ENCODE measurements at regions not wholly inside any gene's neighbourhood (a gene's known extent, or its start where the extent isn't known, plus 50 kb on each side); places are given as distances from the start of the nearest gene placed in this dataset.
"Not testable (repeated sequence)": the region's sequence is repeated elsewhere in the genome, so short reads cannot be mapped to it uniquely, and the experiment has no call there.

GRCh38 chr20:1818895-1819294 lies 76.3 kb upstream of the SIRPA start:
- no peak for DNase-seq (ENCODE audit: low read depth, low spot score)
- no peak overlapping the region for H3K4me3 Mint-ChIP-seq
- H3K27ac Mint-ChIP-seq (ENCODE audit: unreplicated experiment), result no peak overlapping the region
- peaks cover 41% of the 10 kb centered on the region for H3K4me1 Mint-ChIP-seq
- no peak for TF ChIP-seq CTCF (conservative IDR thresholded peaks at IDR 0.05)
- peaks cover 11% of the 10 kb centered on the region for H3K36me3 Mint-ChIP-seq (ENCODE audit: low read depth)
- H3K27me3 Mint-ChIP-seq (ENCODE audit: low read depth), result peaks cover 41% of the 10 kb centered on the region
- H3K9me3 Mint-ChIP-seq, result peaks cover 14% of the 10 kb centered on the region

- peaks cover 41% of the 10 kb centered on the region for H3K27me3 Mint-ChIP-seq (ENCODE audit: low read depth)
- H3K4me1 Mint-ChIP-seq, result peaks cover 45% of the 10 kb centered on the region
- H3K9me3 Mint-ChIP-seq, result peaks cover 11% of the 10 kb centered on the region
- H3K4me3 Mint-ChIP-seq, result no peak overlapping the region
- H3K27ac Mint-ChIP-seq (ENCODE audit: unreplicated experiment), result peak overlapping the region; percentile 10
- H3K36me3 Mint-ChIP-seq (ENCODE audit: low read depth), result peaks cover 8% of the 10 kb centered on the region
- no peak for DNase-seq (ENCODE audit: low read depth, low spot score)
- TF ChIP-seq CTCF (conservative IDR thresholded peaks at IDR 0.05), result no peak
These were observed 76.9 kb upstream of the SIRPA start for GRCh38 chr20:1818247-1818840.

GRCh38 chr20:1817577-1818211 lies 77.5 kb upstream of the SIRPA start:
- H3K27me3 Mint-ChIP-seq (ENCODE audit: low read depth), result peaks cover 41% of the 10 kb centered on the region
- no peak for TF ChIP-seq CTCF (conservative IDR thresholded peaks at IDR 0.05)
- DNase-seq (ENCODE audit: low read depth, low spot score), result no peak
- H3K36me3 Mint-ChIP-seq (ENCODE audit: low read depth), result peaks cover 6% of the 10 kb centered on the region
- H3K9me3 Mint-ChIP-seq, result peaks cover 6% of the 10 kb centered on the region
- H3K4me1 Mint-ChIP-seq, result peaks cover 49% of the 10 kb centered on the region
- no peak overlapping the region for H3K4me3 Mint-ChIP-seq
- peak overlapping the region; percentile 10 for H3K27ac Mint-ChIP-seq (ENCODE audit: unreplicated experiment)

- H3K27ac Mint-ChIP-seq (ENCODE audit: unreplicated experiment), result no peak overlapping the region
- H3K4me1 Mint-ChIP-seq, result peaks cover 57% of the 10 kb centered on the region
- no peaks in the 10 kb centered on the region for H3K36me3 Mint-ChIP-seq (ENCODE audit: low read depth)
- no peak for TF ChIP-seq CTCF (conservative IDR thresholded peaks at IDR 0.05)
- H3K9me3 Mint-ChIP-seq, result peaks cover 3% of the 10 kb centered on the region
- DNase-seq (ENCODE audit: low read depth, low spot score), result no peak
- H3K4me3 Mint-ChIP-seq, result no peak overlapping the region
- H3K27me3 Mint-ChIP-seq (ENCODE audit: low read depth), result peaks cover 39% of the 10 kb centered on the region
These were observed 78.5 kb upstream of the SIRPA start for GRCh38 chr20:1816384-1817381.

GRCh38 chr20:1815502-1816085 lies 79.6 kb upstream of the SIRPA start:
- TF ChIP-seq CTCF (conservative IDR thresholded peaks at IDR 0.05), result no peak
- Mint-ChIP-seq H3K36me3 (ENCODE audit: low read depth) (no peaks in the 10 kb centered on the region), H3K4me1 (peaks cover 68% of the 10 kb centered on the region), H3K9me3 (no peaks in the 10 kb centered on the region), H3K27me3 (ENCODE audit: low read depth) (peaks cover 32% of the 10 kb centered on the region), H3K27ac (ENCODE audit: unreplicated experiment) (no peak overlapping the region), H3K4me3 (no peak overlapping the region)
- no peak for DNase-seq (ENCODE audit: low read depth, low spot score)

GRCh38 chr20:1814861-1815260 lies 80.3 kb upstream of the SIRPA start:
- H3K36me3 Mint-ChIP-seq (ENCODE audit: low read depth); H3K9me3 Mint-ChIP-seq; H3K27ac Mint-ChIP-seq (ENCODE audit: unreplicated experiment); H3K4me3 Mint-ChIP-seq; DNase-seq (ENCODE audit: low read depth, low spot score): not testable (repeated sequence)
- peaks cover 75% of the 10 kb centered on the region for H3K4me1 Mint-ChIP-seq
- H3K27me3 Mint-ChIP-seq (ENCODE audit: low read depth), result peaks cover 28% of the 10 kb centered on the region
